SKM-1 treated with dmso at 0.1 percent for 144 hours (cell line): ENCODE measurements at regions not wholly inside any gene's neighbourhood (a gene's known extent, or its start where the extent isn't known, plus 50 kb on each side); places are given as distances from the start of the nearest gene placed in this dataset.
"Not testable (repeated sequence)": the region's sequence is repeated elsewhere in the genome, so short reads cannot be mapped to it uniquely, and the experiment has no call there.

Experiments used
- DNase-seq: peaks from one replicate; lab custom pipeline; 2025; ENCODE audit not compliant: unreplicated experiment; lab: John Stamatoyannopoulos, UW

GRCh38 chr1:229856009-229856650 is 210.9 kb upstream of the GALNT2 start:
- peak; percentile 64 for DNase-seq

- no peak for DNase-seq
These were observed 209.5 kb upstream of the GALNT2 start for GRCh38 chr1:229857585-229857984.

GRCh38 chr1:229859026-229859425 is 208.0 kb upstream of the GALNT2 start:
- no peak for DNase-seq

- no peak for DNase-seq
These were observed 206.1 kb upstream of the GALNT2 start for GRCh38 chr1:229860926-229861325.

- no peak for DNase-seq
These were observed 204.8 kb upstream of the GALNT2 start for GRCh38 chr1:229862017-229862774.

GRCh38 chr1:229863651-229864545 is 203.1 kb upstream of the GALNT2 start:
- DNase-seq = no peak

GRCh38 chr1:229864686-229865230 is 202.3 kb upstream of the GALNT2 start:
- no peak for DNase-seq

GRCh38 chr1:229865321-229865720 is 201.7 kb upstream of the GALNT2 start:
- DNase-seq = not testable (repeated sequence)

- DNase-seq = no peak
These were observed 199.3 kb upstream of the GALNT2 start for GRCh38 chr1:229867726-229868125.

- DNase-seq = no peak
These were observed 197.8 kb upstream of the GALNT2 start for GRCh38 chr1:229869240-229869639.

- no peak for DNase-seq
These were observed 197.4 kb upstream of the GALNT2 start for GRCh38 chr1:229869687-229870086.

GRCh38 chr1:229870381-229870780 is 196.7 kb upstream of the GALNT2 start:
- DNase-seq = no peak

- DNase-seq = no peak
These were observed 195.9 kb upstream of the GALNT2 start for GRCh38 chr1:229871078-229871676.

GRCh38 chr1:229874136-229874535 is 192.9 kb upstream of the GALNT2 start:
- no peak for DNase-seq

GRCh38 chr1:229874609-229875008 is 192.4 kb upstream of the GALNT2 start:
- DNase-seq = no peak

GRCh38 chr1:229875086-229875485 is 192.0 kb upstream of the GALNT2 start:
- no peak for DNase-seq

GRCh38 chr1:229879746-229880145 is 187.3 kb upstream of the GALNT2 start:
- DNase-seq = no peak

GRCh38 chr1:229880271-229881170 is 186.5 kb upstream of the GALNT2 start:
- DNase-seq = no peak

GRCh38 chr1:229882621-229883020 is 184.4 kb upstream of the GALNT2 start:
- DNase-seq = no peak
